AG09319 (cell line): ENCODE measurements at regions not wholly inside any gene's neighbourhood (a gene's known extent, or its start where the extent isn't known, plus 50 kb on each side); places are given as distances from the start of the nearest gene placed in this dataset.
"Not testable (repeated sequence)": the region's sequence is repeated elsewhere in the genome, so short reads cannot be mapped to it uniquely, and the experiment has no call there.

Experiments used
- DNase-seq: peaks from one replicate; pipeline ENCODE4 v3.0.0-alpha.2; 2010; ENCODE audit warnings: low read depth; ENCODE audit errors: extremely low read depth
- TF ChIP-seq, protein P1 (sequence below): IDR thresholded peaks from 2 replicates; pipeline ENCODE4 v1.5.1; 2011; ENCODE audit warnings: low read depth, mild to moderate bottlenecking, inconsistent platforms, low read length, moderate library complexity

DNA sequence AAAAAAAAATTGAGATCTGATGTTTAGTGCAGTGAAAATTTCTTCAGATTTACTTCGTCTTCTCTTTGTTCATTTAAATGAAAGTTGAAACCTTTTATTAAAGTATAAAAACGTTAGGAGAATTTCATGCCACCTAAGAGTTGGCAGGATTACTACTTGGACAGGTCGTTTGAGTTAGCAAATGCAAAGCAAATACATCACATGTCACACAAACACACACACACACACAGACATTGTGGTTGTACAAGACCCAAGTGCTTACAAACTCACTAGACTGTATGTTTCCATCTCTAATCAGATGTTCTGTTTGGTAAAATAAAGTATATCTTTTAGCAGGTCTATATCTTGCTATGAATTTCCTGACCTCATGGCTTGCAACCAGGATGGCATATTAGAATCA lies 185.6 kb upstream of the COX10 start:
- no peak for DNase-seq
- TF ChIP-seq, protein P1, sequence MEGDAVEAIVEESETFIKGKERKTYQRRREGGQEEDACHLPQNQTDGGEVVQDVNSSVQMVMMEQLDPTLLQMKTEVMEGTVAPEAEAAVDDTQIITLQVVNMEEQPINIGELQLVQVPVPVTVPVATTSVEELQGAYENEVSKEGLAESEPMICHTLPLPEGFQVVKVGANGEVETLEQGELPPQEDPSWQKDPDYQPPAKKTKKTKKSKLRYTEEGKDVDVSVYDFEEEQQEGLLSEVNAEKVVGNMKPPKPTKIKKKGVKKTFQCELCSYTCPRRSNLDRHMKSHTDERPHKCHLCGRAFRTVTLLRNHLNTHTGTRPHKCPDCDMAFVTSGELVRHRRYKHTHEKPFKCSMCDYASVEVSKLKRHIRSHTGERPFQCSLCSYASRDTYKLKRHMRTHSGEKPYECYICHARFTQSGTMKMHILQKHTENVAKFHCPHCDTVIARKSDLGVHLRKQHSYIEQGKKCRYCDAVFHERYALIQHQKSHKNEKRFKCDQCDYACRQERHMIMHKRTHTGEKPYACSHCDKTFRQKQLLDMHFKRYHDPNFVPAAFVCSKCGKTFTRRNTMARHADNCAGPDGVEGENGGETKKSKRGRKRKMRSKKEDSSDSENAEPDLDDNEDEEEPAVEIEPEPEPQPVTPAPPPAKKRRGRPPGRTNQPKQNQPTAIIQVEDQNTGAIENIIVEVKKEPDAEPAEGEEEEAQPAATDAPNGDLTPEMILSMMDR = no peak

DNA sequence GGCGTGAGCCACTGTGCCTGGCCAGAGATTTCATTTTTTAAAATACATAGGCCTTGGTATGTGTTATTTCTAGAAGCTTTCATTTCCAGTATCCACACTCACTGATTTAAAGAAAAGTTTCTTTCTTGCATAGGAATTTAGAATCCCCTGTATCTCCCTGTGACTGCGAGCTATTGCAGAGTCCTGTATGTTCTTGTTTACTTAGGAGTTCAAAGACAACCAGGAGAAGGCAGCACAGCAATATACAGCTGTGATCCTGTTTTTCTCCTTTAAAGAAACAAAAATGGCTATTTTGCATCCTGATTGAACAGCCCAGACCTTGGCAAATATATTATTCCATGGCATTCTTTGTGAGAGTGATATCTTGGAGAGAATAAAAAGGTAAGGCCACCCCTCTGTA lies 185.0 kb upstream of the COX10 start:
- no peak for DNase-seq

DNA sequence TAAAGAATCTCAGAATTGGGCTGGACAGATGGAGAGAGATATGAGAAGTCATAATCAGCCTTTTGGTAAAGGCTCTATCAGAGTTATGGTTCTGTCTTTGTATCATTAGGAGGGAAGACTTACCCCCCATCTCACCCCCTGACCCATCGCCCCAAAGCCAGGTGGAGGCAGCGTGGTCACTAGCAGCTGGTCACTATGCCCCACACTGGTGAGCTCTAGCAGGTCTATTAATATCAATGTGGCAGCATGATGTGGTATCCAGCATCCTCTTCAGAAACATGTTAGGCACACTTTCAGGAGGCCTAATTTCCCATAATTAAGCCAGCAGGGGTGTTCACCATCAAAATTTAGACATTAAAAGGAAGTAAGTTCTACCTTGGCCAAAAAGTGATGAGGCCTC lies 183.8 kb upstream of the COX10 start:
- TF ChIP-seq, protein P1 = no peak
- DNase-seq = no peak

More for the DNA sequence above, 185.0 kb upstream of the COX10 start:
- TF ChIP-seq, protein P1 = no peak

DNA sequence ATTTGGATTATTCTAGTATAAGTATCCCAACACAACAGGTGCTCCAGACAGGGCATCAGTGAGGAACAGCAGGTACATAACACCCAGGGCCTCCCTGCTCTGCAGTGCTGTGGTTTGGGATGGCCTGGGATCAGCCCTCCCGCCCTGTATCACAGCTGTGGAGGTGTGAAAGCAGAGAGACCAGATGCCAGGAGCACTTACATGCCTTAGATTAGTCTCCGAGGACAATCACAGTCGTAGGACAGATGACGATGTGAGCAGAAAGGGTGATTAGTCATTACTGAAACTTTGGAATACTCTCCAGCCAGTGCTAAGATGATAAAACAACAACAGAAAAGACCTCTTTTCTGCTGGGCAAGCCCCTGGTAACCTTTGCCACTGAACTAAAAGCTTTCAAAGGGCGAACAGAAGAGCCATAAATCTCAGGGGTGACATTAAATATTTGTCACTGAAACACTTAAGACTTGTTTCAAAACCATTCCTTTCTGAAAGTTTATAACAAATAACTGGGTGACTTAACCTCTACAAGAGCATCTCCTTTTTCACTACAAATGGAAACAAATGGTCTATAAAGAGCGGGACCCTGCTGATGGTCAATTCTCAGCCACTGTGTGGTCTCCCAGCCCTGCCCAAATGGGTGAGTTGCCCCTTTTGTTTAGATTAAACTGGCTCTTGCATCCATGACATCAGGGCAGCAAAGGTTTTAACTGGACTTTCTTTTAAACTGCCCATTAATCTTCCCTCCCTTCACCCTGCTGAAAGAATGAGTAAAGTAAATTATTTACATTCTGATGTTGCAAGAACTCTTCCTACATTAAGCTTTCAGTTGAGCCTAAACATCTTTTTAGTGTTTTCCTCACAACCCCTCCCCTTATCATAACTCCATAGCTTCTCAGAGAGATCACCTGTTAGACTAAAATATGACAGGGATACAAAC lies 183.1 kb upstream of the COX10 start:
- no peak for DNase-seq
- TF ChIP-seq, protein P1 = no peak

DNA sequence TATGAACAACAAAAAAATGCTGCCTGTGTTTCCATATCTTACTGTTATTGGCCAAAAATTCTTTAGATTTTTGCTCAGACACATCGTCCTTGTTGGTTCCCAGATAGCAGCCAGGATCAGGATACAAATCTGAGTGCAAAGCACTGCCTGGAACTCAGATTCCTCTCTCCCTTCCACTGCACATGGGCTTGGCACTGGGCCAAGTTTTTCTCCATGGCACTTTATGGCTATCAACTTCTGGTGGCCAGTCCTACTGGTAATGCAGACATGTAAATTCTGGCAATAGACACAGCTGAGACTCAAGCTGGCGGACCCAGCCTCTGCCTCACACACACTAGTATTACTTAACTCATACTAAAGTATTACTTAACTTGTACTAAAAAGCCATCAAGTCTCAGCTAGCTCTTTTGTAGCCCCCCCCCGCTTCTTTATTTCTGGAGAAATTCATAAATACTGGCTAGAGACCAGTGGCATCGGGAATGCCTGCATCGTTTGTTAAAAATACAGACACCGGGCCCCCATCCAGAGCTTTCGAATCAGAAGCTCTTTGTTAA lies 181.2 kb upstream of the COX10 start:
- TF ChIP-seq, protein P1 = no peak
- DNase-seq = no peak

DNA sequence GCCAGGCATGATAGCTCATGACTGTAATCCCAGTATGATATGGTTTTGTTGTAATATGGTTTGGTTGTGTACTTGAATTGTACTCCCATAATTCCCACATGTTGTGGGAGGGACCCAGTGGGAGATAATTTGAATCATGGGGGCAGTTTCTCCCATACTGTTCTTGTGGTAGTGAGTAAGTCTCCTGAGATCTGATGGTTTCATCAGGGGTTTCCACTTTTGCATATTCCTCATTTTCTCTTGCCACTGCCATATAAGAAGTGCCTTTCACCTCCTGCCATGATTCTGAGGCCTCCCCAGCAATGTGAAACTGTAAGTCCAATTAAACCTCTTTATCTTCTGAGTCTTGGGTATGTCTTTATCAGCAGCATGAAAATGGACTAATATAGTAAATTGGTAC lies 160.3 kb upstream of the COX10 start:
- not testable (repeated sequence) for DNase-seq

DNA sequence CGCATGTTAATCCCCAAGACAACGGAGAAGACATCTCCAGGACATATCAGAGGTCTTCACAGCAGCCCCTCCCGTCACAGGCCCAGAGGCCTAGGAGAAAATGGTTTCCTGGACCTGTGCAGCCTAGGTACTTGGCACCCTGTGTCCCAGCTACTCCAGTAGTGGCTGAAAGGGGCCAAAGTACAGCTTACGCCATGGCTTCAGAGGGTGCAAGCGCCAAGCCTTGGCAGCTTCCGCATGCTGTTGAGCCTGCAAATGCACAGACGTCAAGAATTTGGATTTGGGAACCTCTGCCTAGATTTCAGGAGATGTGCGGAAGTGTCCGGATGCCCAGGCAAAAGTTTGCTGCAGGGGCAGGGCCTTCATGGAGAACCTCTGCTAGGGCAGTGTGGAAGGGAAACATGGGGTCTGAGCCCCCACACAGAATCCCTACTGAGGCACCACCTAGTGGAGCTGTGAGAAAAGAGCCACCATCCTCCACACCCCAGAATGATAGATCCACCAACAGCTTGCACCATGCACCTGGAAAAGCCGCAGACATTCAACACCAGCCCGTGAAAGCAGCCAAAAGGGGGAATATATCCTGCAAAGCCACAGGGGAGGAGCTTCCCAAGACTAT lies 159.3 kb upstream of the COX10 start:
- TF ChIP-seq, protein P1 = no peak
- DNase-seq = no peak
